Vagina (tissue), 2 donors: ENCODE measurements at regions not wholly inside any gene's neighbourhood (a gene's known extent, or its start where the extent isn't known, plus 50 kb on each side); places are given as distances from the start of the nearest gene placed in this dataset.

ENCODE experiments used
- CTCF ChIP-seq, 3 experiments: fragments of 450-650 bp in 2 of 3; fragments of 200-600 bp in 1 of 3; sonication (generic) in 1 of 3; IDR thresholded peaks; one replicate each; pipeline ENCODE4 v1.5.1; 2017 to 2019; ENCODE audit warnings: antibody characterized with exemption in 3 of 3, mild to moderate bottlenecking in 2 of 3, moderate library complexity in 2 of 3
- POLR2A ChIP-seq, 2 donors: fragments of 450-650 bp; IDR thresholded peaks; one replicate each; pipeline ENCODE4 v1.6.1; 2017; ENCODE audit warnings: antibody characterized with exemption in 2 of 2, mild to moderate bottlenecking in 2 of 2, moderate library complexity in 2 of 2

DNA sequence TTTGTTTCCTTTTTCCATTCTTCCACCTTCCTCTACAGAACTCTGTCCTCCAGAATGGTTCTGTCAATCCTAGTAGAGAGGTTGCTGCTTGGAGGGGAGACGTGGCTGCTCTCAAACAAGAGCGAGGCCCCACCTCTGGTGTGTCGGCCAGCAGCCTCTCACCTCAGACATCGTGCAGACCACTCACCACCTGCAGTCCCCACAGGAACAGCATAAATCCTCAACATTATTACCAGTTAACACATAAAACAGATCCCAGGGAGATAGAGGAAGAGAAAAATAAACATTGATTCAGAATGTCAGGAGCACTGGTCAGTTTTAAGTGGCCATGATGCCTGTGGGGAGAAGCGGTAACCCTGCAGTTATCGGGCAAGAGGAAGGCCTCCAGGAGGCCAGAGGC, 485.9 kb upstream of the DPP6 start:
- TF ChIP-seq CTCF (IDR thresholded peaks at IDR 0.05) = no peak
- TF ChIP-seq POLR2A (IDR thresholded peaks at IDR 0.05) = no peak
